ENCODE measurements at regions not wholly inside any gene's neighbourhood (a gene's known extent, or its start where the extent isn't known, plus 50 kb on each side); places are given as distances from the start of the nearest gene placed in this dataset.
"Not testable (repeated sequence)": the region's sequence is repeated elsewhere in the genome, so short reads cannot be mapped to it uniquely, and the experiment has no call there.

GRCh38 chr9:111094433-111094924 lies 56.2 kb upstream of the LPAR1 start:
- no peak for DNase-seq (ENCODE audit: low read depth in 4 of 4, low spot score in 2 of 4)

DNA sequence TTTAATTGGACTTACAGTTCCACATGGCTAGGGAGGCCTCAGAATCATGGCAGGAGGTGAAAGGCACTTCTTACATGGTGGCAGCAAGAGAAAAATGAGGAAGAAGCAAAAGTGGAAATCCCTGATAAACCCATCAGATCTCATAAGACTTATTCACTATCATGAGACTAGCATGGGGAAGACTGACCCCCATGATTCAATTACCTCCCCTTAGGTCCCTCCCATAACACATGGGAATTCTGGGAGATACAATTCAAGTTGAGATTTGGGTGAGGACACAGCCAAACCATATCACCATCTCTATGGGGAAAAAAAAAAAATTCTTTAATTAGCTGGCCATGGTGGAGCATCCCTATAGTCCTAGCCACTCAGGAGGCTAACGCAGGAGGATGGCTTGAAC lies 53.9 kb upstream of the LPAR1 start:
- DNase-seq (ENCODE audit: low read depth in 4 of 4, low spot score in 2 of 4), result not testable (repeated sequence)

All from left renal cortex interstitium (tissue), 4 donors.